ENCODE measurements at regions not wholly inside any gene's neighbourhood (a gene's known extent, or its start where the extent isn't known, plus 50 kb on each side); places are given as distances from the start of the nearest gene placed in this dataset.

DNA sequence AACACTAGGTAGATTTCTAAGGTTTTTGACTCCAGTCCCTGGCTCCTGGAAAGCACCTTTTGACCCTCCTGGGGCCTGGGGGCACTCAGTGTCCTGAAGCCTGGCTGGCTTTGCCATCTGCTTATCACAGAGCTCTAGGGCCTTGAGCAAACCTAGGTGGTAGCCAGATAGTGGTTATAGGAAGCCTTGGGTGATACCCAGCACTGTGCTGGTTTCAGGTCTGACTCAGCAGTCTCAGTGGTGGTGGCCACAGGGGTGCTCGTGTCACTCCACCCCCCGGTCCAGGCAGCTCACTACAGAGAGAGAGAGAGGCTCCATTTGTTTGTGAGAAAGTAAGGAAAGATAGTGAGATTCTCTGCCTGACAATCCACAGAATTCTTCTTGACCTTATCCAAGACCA is 195.8 kb upstream of the ZFP42 start:
- TF ChIP-seq ZNF2 (tag by site-specific recombination; IDR thresholded peaks at IDR 0.05), result no peak
- TF ChIP-seq ZNF510 (tag by site-specific recombination; IDR thresholded peaks at IDR 0.05; ENCODE audit: insufficient replicate concordance), result no peak
- no peak for TF ChIP-seq IKZF3 (tag by site-specific recombination; IDR thresholded peaks at IDR 0.05)
- TF ChIP-seq ZNF549 (tag by site-specific recombination; IDR thresholded peaks at IDR 0.05), result no peak
- no peak for TF ChIP-seq ZNF391 (tag by site-specific recombination; IDR thresholded peaks at IDR 0.05; ENCODE audit: borderline replicate concordance, low read depth)
- TF ChIP-seq KLF8 (tag by site-specific recombination; IDR thresholded peaks at IDR 0.05), result no peak
- Histone ChIP-seq H3K9me3 (ENCODE audit: control insufficient read depth, insufficient read depth, low read depth, low read length) (no peaks in the 10 kb centered on the region), H3K36me3 (ENCODE audit: control insufficient read depth in 2 of 2, insufficient read depth in 1 of 2, low read length in 2 of 2) (no peaks in the 10 kb centered on the region), H3K4me3 (ENCODE audit: low read depth, low read length) (no peak overlapping the region), H3K27ac (ENCODE audit: extremely low read depth, low read depth, low read length) (no peak overlapping the region), H3K4me1 (ENCODE audit: control insufficient read depth, insufficient read depth, low read length) (no peaks in the 10 kb centered on the region)
- ChIA-PET POLR2A (no interaction called here), CTCF (no interaction called here)

DNA sequence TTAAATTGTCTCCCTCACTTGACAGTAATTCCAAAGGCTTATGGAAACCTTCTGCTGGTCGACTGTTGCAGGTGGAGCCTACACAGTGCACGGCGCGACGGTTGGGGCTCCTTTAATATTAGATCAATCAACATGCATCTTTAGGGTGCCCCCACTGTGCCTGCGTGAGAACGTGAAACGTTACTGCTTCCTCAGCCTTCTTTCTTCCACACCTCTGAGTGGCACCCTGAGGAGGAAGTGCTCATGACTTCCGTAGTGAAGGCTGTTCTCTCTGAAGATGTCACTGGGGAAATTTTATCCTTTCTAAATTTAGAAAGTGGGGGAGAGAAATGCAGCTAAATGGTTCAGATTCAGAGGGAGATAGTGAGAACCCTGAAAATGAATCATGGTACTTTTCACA is 184.0 kb upstream of the ZFP42 start:
- no peak for TF ChIP-seq ZNF670 (tag by site-specific recombination; IDR thresholded peaks at IDR 0.05; ENCODE audit: low read depth)
- TF ChIP-seq, protein P1, sequence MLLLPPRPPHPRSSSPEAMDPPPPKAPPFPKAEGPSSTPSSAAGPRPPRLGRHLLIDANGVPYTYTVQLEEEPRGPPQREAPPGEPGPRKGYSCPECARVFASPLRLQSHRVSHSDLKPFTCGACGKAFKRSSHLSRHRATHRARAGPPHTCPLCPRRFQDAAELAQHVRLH (tag by site-specific recombination; IDR thresholded peaks at IDR 0.05), result no peak
- TF ChIP-seq, protein P2, sequence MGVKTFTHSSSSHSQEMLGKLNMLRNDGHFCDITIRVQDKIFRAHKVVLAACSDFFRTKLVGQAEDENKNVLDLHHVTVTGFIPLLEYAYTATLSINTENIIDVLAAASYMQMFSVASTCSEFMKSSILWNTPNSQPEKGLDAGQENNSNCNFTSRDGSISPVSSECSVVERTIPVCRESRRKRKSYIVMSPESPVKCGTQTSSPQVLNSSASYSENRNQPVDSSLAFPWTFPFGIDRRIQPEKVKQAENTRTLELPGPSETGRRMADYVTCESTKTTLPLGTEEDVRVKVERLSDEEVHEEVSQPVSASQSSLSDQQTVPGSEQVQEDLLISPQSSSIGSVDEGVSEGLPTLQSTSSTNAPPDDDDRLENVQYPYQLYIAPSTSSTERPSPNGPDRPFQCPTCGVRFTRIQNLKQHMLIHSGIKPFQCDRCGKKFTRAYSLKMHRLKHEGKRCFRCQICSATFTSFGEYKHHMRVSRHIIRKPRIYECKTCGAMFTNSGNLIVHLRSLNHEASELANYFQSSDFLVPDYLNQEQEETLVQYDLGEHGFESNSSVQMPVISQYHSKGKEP (tag by site-specific recombination; IDR thresholded peaks at IDR 0.05), result no peak
- TF ChIP-seq ZNF16 (tag by site-specific recombination; IDR thresholded peaks at IDR 0.05; ENCODE audit: low read depth), result no peak
- no peak for TF ChIP-seq ZNF777 (tag by site-specific recombination; IDR thresholded peaks at IDR 0.05; ENCODE audit: borderline replicate concordance)
- TF ChIP-seq ZNF549 (tag by site-specific recombination; IDR thresholded peaks at IDR 0.05), result no peak
- TF ChIP-seq ZBTB17 (tag by site-specific recombination; IDR thresholded peaks at IDR 0.05), result no peak
- TF ChIP-seq, protein P3, sequence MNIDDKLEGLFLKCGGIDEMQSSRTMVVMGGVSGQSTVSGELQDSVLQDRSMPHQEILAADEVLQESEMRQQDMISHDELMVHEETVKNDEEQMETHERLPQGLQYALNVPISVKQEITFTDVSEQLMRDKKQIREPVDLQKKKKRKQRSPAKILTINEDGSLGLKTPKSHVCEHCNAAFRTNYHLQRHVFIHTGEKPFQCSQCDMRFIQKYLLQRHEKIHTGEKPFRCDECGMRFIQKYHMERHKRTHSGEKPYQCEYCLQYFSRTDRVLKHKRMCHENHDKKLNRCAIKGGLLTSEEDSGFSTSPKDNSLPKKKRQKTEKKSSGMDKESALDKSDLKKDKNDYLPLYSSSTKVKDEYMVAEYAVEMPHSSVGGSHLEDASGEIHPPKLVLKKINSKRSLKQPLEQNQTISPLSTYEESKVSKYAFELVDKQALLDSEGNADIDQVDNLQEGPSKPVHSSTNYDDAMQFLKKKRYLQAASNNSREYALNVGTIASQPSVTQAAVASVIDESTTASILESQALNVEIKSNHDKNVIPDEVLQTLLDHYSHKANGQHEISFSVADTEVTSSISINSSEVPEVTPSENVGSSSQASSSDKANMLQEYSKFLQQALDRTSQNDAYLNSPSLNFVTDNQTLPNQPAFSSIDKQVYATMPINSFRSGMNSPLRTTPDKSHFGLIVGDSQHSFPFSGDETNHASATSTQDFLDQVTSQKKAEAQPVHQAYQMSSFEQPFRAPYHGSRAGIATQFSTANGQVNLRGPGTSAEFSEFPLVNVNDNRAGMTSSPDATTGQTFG (tag by site-specific recombination; IDR thresholded peaks at IDR 0.05; ENCODE audit: borderline replicate concordance), result no peak
- TF ChIP-seq, protein P4, sequence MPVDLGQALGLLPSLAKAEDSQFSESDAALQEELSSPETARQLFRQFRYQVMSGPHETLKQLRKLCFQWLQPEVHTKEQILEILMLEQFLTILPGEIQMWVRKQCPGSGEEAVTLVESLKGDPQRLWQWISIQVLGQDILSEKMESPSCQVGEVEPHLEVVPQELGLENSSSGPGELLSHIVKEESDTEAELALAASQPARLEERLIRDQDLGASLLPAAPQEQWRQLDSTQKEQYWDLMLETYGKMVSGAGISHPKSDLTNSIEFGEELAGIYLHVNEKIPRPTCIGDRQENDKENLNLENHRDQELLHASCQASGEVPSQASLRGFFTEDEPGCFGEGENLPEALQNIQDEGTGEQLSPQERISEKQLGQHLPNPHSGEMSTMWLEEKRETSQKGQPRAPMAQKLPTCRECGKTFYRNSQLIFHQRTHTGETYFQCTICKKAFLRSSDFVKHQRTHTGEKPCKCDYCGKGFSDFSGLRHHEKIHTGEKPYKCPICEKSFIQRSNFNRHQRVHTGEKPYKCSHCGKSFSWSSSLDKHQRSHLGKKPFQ (tag by site-specific recombination; IDR thresholded peaks at IDR 0.05), result no peak
- no peak for TF ChIP-seq ZNF140 (tag by site-specific recombination; IDR thresholded peaks at IDR 0.05)
- no peak for TF ChIP-seq KLF10 (tag by site-specific recombination; IDR thresholded peaks at IDR 0.05)
- TF ChIP-seq ZNF776 (tag by site-specific recombination; IDR thresholded peaks at IDR 0.05; ENCODE audit: borderline replicate concordance), result no peak
- no peak for TF ChIP-seq HOXC10 (CRISPR knock-in tag; IDR thresholded peaks at IDR 0.05)
- ChIA-PET POLR2A (no interaction called here), CTCF (no interaction called here)
- Histone ChIP-seq H3K9me3 (ENCODE audit: control insufficient read depth, insufficient read depth, low read depth, low read length) (no peaks in the 10 kb centered on the region), H3K4me1 (ENCODE audit: control insufficient read depth, insufficient read depth, low read length) (no peaks in the 10 kb centered on the region), H3K36me3 (ENCODE audit: control insufficient read depth in 2 of 2, insufficient read depth in 1 of 2, low read length in 2 of 2) (no peaks in the 10 kb centered on the region), H3K4me3 (ENCODE audit: low read depth, low read length) (no peak overlapping the region), H3K27ac (ENCODE audit: extremely low read depth, low read depth, low read length) (no peak overlapping the region)

Measured in HEK293 (cell line).